HG02852 (cell line): ENCODE measurements at regions not wholly inside any gene's neighbourhood (a gene's known extent, or its start where the extent isn't known, plus 50 kb on each side); places are given as distances from the start of the nearest gene placed in this dataset.

Experiments used
- ATAC-seq: cut with Tn5 transposase; IDR thresholded peaks from one replicate; pipeline ENCODE4 v1.9.1; 2021; ENCODE audit warnings: mild to moderate bottlenecking, moderate library complexity; ENCODE audit not compliant: unreplicated experiment

- no peak for ATAC-seq
Measured at GRCh38 chr6:26284537-26285142, 80.4 kb upstream of the BTN3A2 start.

- peak; percentile 70 for ATAC-seq
Measured at GRCh38 chr6:26285143-26286134, 79.6 kb upstream of the BTN3A2 start.

GRCh38 chr6:26286168-26286877, 78.7 kb upstream of the BTN3A2 start:
- no peak for ATAC-seq

GRCh38 chr6:26288155-26288554, 76.8 kb upstream of the BTN3A2 start:
- no peak for ATAC-seq

GRCh38 chr6:26290941-26291340, 74.1 kb upstream of the BTN3A2 start:
- no peak for ATAC-seq

GRCh38 chr6:26292709-26293108, 72.3 kb upstream of the BTN3A2 start:
- no peak for ATAC-seq

GRCh38 chr6:26294302-26294701, 70.7 kb upstream of the BTN3A2 start:
- no peak for ATAC-seq

GRCh38 chr6:26295691-26296555, 69.1 kb upstream of the BTN3A2 start:
- no peak for ATAC-seq

- ATAC-seq: no peak
Measured at GRCh38 chr6:26296556-26296856, 68.5 kb upstream of the BTN3A2 start.

- ATAC-seq: no peak
Measured at GRCh38 chr6:26296857-26297648, 67.9 kb upstream of the BTN3A2 start.

GRCh38 chr6:26299286-26300042, 65.5 kb upstream of the BTN3A2 start:
- no peak for ATAC-seq

GRCh38 chr6:26300043-26300331, 65.0 kb upstream of the BTN3A2 start:
- ATAC-seq: no peak

- ATAC-seq: no peak
Measured at GRCh38 chr6:26300359-26300758, 64.6 kb upstream of the BTN3A2 start.

- ATAC-seq: no peak
Measured at GRCh38 chr6:26300828-26301227, 64.2 kb upstream of the BTN3A2 start.

GRCh38 chr6:26301638-26302037, 63.4 kb upstream of the BTN3A2 start:
- no peak for ATAC-seq

GRCh38 chr6:26302941-26303559, 61.9 kb upstream of the BTN3A2 start:
- ATAC-seq: no peak

- no peak for ATAC-seq
Measured at GRCh38 chr6:26304213-26304796, 60.7 kb upstream of the BTN3A2 start.

- peak; percentile 43 for ATAC-seq
Measured at GRCh38 chr6:26304797-26305640, 60.0 kb upstream of the BTN3A2 start.
